ENCODE measurements at regions not wholly inside any gene's neighbourhood (a gene's known extent, or its start where the extent isn't known, plus 50 kb on each side); places are given as distances from the start of the nearest gene placed in this dataset.

- intact Hi-C loops (cut with micrococcal nuclease), result no loop called here
- no peak for DNase-seq
- H3K27ac ChIP-seq (replicated peaks), result peak overlapping the region; percentile 9
These were observed 608.1 kb downstream of the TYW1 start for GRCh38 chr7:67604461-67605386.

GRCh38 chr7:67608806-67609205 lies 612.2 kb downstream of the TYW1 start:
- Histone ChIP-seq H3K4me3 (no peak overlapping the region), H3K27ac (replicated peaks) (no peak overlapping the region), H3K9me3 (replicated peaks) (peaks cover 37% of the 10 kb centered on the region), H3K27me3 (ENCODE audit: low read depth) (peaks cover 38% of the 10 kb centered on the region), H3K36me3 (no peaks in the 10 kb centered on the region), H3K4me1 (no peaks in the 10 kb centered on the region)
- no peak for DNase-seq
- intact Hi-C loops (cut with micrococcal nuclease), result no loop called here
- TF ChIP-seq CTCF (IDR thresholded peaks at IDR 0.05; ENCODE audit: borderline replicate concordance), result no peak

More at GRCh38 chr7:67604461-67605386, 608.1 kb downstream of the TYW1 start:
- Histone ChIP-seq H3K9me3 (replicated peaks) (peaks cover 16% of the 10 kb centered on the region), H3K4me3 (no peak overlapping the region), H3K4me1 (no peaks in the 10 kb centered on the region), H3K27me3 (ENCODE audit: low read depth) (peaks cover 44% of the 10 kb centered on the region), H3K36me3 (no peaks in the 10 kb centered on the region)
- no peak for TF ChIP-seq CTCF (IDR thresholded peaks at IDR 0.05; ENCODE audit: borderline replicate concordance)

GRCh38 chr7:67610897-67611296 lies 614.3 kb downstream of the TYW1 start:
- H3K27me3 ChIP-seq (ENCODE audit: low read depth), result peaks cover 41% of the 10 kb centered on the region
- intact Hi-C loops (cut with micrococcal nuclease), result loop anchor here (10.0 kb wide), 1 partner anchor 96 kb away; no protein-coding TSS in a partner anchor
- no peak for DNase-seq
- no peaks in the 10 kb centered on the region for H3K36me3 ChIP-seq
- H3K27ac ChIP-seq (replicated peaks), result no peak overlapping the region
- no peak for TF ChIP-seq CTCF (IDR thresholded peaks at IDR 0.05; ENCODE audit: borderline replicate concordance)
- H3K4me1 ChIP-seq, result no peaks in the 10 kb centered on the region
- peaks cover 23% of the 10 kb centered on the region for H3K9me3 ChIP-seq (replicated peaks)
- H3K4me3 ChIP-seq, result no peak overlapping the region

GRCh38 chr7:67614843-67615242 lies 618.2 kb downstream of the TYW1 start:
- intact Hi-C loops (cut with micrococcal nuclease), result loop anchor here (10.0 kb wide), 1 partner anchor 100 kb away; no protein-coding TSS in a partner anchor
- Histone ChIP-seq H3K27me3 (ENCODE audit: low read depth) (peaks cover 69% of the 10 kb centered on the region), H3K9me3 (replicated peaks) (peaks cover 21% of the 10 kb centered on the region), H3K36me3 (no peaks in the 10 kb centered on the region), H3K4me3 (no peak overlapping the region), H3K27ac (replicated peaks) (no peak overlapping the region), H3K4me1 (peaks cover 18% of the 10 kb centered on the region)
- DNase-seq, result no peak
- no peak for TF ChIP-seq CTCF (IDR thresholded peaks at IDR 0.05; ENCODE audit: borderline replicate concordance)

- no peak for DNase-seq
- H3K27ac ChIP-seq (replicated peaks), result no peak overlapping the region
- intact Hi-C loops (cut with micrococcal nuclease), result loop anchor here (10.0 kb wide), 1 partner anchor 102 kb away; no protein-coding TSS in a partner anchor
- TF ChIP-seq CTCF (IDR thresholded peaks at IDR 0.05; ENCODE audit: borderline replicate concordance), result no peak
- H3K36me3 ChIP-seq, result no peaks in the 10 kb centered on the region
- H3K27me3 ChIP-seq (ENCODE audit: low read depth), result peaks cover 73% of the 10 kb centered on the region
- no peak overlapping the region for H3K4me3 ChIP-seq
- peaks cover 21% of the 10 kb centered on the region for H3K9me3 ChIP-seq (replicated peaks)
- peaks cover 19% of the 10 kb centered on the region for H3K4me1 ChIP-seq
These were observed 619.9 kb downstream of the TYW1 start for GRCh38 chr7:67616517-67616916.
